GM12892 (cell line): ENCODE measurements at regions not wholly inside any gene's neighbourhood (a gene's known extent, or its start where the extent isn't known, plus 50 kb on each side); places are given as distances from the start of the nearest gene placed in this dataset.

ENCODE experiments used
- POLR2A ChIP-seq: IDR thresholded peaks from 2 replicates; pipeline ENCODE4 v1.6.1; 2011; ENCODE audit warnings: low read depth, low read length, control low read depth
- TAF1 ChIP-seq: IDR thresholded peaks from 2 replicates; pipeline ENCODE4 v1.6.1; 2011; ENCODE audit warnings: low read depth, mild to moderate bottlenecking, control low read depth, low read length, borderline replicate concordance

DNA sequence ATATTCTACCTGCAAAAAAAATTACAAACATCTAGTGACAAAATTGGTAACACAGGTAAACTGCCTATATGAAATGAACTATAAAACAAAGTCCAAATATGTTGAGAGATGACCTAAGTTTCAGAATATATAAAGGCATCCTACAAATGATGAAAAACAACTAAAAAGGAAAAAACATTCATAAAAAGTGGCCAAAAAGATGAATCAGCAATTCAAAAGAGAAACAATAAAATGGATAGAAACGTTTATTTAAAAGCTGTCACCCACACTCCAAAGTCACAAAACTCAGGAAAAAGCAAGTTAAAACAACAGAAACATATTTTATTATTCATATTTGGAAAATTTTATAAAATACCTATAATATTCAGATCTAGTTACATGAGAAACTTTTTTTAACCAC, 106.5 kb upstream of the DCN start:
- TF ChIP-seq TAF1, result no peak
- no peak for TF ChIP-seq POLR2A
